HG03039 (cell line): ENCODE measurements at regions not wholly inside any gene's neighbourhood (a gene's known extent, or its start where the extent isn't known, plus 50 kb on each side); places are given as distances from the start of the nearest gene placed in this dataset.

Experiments used
- ATAC-seq: cut with Tn5 transposase; IDR thresholded peaks from one replicate; pipeline ENCODE4 v1.9.1; 2021; ENCODE audit warnings: mild to moderate bottlenecking, moderate library complexity; ENCODE audit not compliant: unreplicated experiment

- ATAC-seq: no peak
These were observed 449.7 kb downstream of the CDH26 start for GRCh38 chr20:60407938-60408337.

- ATAC-seq: no peak
These were observed 450.2 kb downstream of the CDH26 start for GRCh38 chr20:60408435-60408834.

GRCh38 chr20:60410618-60411264 is 452.5 kb downstream of the CDH26 start:
- no peak for ATAC-seq

GRCh38 chr20:60411813-60412212 is 453.6 kb downstream of the CDH26 start:
- no peak for ATAC-seq

- no peak for ATAC-seq
These were observed 462.5 kb downstream of the CDH26 start for GRCh38 chr20:60420676-60421229.

GRCh38 chr20:60422848-60423247 is 464.6 kb downstream of the CDH26 start:
- no peak for ATAC-seq

GRCh38 chr20:60424267-60424902 is 466.2 kb downstream of the CDH26 start:
- ATAC-seq: no peak

GRCh38 chr20:60427516-60427915 is 469.3 kb downstream of the CDH26 start:
- no peak for ATAC-seq

- ATAC-seq: no peak
These were observed 470.4 kb downstream of the CDH26 start for GRCh38 chr20:60428651-60429050.

- no peak for ATAC-seq
These were observed 472.3 kb downstream of the CDH26 start for GRCh38 chr20:60430516-60431001.

- no peak for ATAC-seq
These were observed 473.1 kb downstream of the CDH26 start for GRCh38 chr20:60431349-60431748.

- no peak for ATAC-seq
These were observed 479.2 kb downstream of the CDH26 start for GRCh38 chr20:60437418-60437817.

GRCh38 chr20:60446267-60447111 is 488.3 kb downstream of the CDH26 start:
- no peak for ATAC-seq

GRCh38 chr20:60447703-60448102 is 489.5 kb downstream of the CDH26 start:
- ATAC-seq: no peak

GRCh38 chr20:60453388-60454246 is 495.4 kb downstream of the CDH26 start:
- ATAC-seq: no peak

- ATAC-seq: no peak
These were observed 496.3 kb downstream of the CDH26 start for GRCh38 chr20:60454491-60454890.

- no peak for ATAC-seq
These were observed 497.0 kb downstream of the CDH26 start for GRCh38 chr20:60455272-60455671.

GRCh38 chr20:60459212-60459611 is 501.0 kb downstream of the CDH26 start:
- no peak for ATAC-seq

- no peak for ATAC-seq
These were observed 503.8 kb downstream of the CDH26 start for GRCh38 chr20:60461993-60462392.

GRCh38 chr20:60463798-60464197 is 505.6 kb downstream of the CDH26 start:
- no peak for ATAC-seq
